Stimulated activated CD8-positive, alpha-beta memory T cell treated with anti-CD3 and anti-CD28 coated beads, Interleukin-2, amount 100 ng/mL, for 1 hour (primary cell): ENCODE measurements at regions not wholly inside any gene's neighbourhood (a gene's known extent, or its start where the extent isn't known, plus 50 kb on each side); places are given as distances from the start of the nearest gene placed in this dataset.

Experiments
- DNase-seq, 2 donors: peaks; one replicate each; pipeline ENCODE4 v3.0.0-alpha.2; 2020; ENCODE audit warnings: low read depth in 2 of 2

GRCh38 chr1:199735660-199736059 is 291.9 kb upstream of the NR5A2 start:
- no peak for DNase-seq

- DNase-seq, result no peak
Measured at GRCh38 chr1:199736646-199737045, 290.9 kb upstream of the NR5A2 start.

GRCh38 chr1:199741586-199741985 is 285.9 kb upstream of the NR5A2 start:
- no peak for DNase-seq

GRCh38 chr1:199742547-199742946 is 285.0 kb upstream of the NR5A2 start:
- no peak for DNase-seq

GRCh38 chr1:199743227-199743626 is 284.3 kb upstream of the NR5A2 start:
- DNase-seq, result no peak

- DNase-seq, result no peak
Measured at GRCh38 chr1:199746666-199747384, 280.7 kb upstream of the NR5A2 start.

GRCh38 chr1:199747984-199748383 is 279.5 kb upstream of the NR5A2 start:
- DNase-seq, result no peak

- DNase-seq, result no peak
Measured at GRCh38 chr1:199751506-199751905, 276.0 kb upstream of the NR5A2 start.

GRCh38 chr1:199751962-199752687 is 275.4 kb upstream of the NR5A2 start:
- no peak for DNase-seq

- no peak for DNase-seq
Measured at GRCh38 chr1:199752688-199753027, 274.9 kb upstream of the NR5A2 start.

- DNase-seq, result no peak
Measured at GRCh38 chr1:199753513-199753912, 274.0 kb upstream of the NR5A2 start.

GRCh38 chr1:199756066-199756465 is 271.4 kb upstream of the NR5A2 start:
- no peak for DNase-seq

- DNase-seq, result no peak
Measured at GRCh38 chr1:199758626-199759255, 268.8 kb upstream of the NR5A2 start.

GRCh38 chr1:199759268-199759730 is 268.2 kb upstream of the NR5A2 start:
- no peak for DNase-seq

- DNase-seq, result no peak
Measured at GRCh38 chr1:199762572-199762971, 264.9 kb upstream of the NR5A2 start.

- no peak for DNase-seq
Measured at GRCh38 chr1:199766218-199766792, 261.2 kb upstream of the NR5A2 start.

- DNase-seq, result no peak
Measured at GRCh38 chr1:199767700-199768099, 259.8 kb upstream of the NR5A2 start.

- no peak for DNase-seq
Measured at GRCh38 chr1:199774433-199775089, 252.9 kb upstream of the NR5A2 start.

- DNase-seq, result no peak
Measured at GRCh38 chr1:199776768-199777497, 250.6 kb upstream of the NR5A2 start.

GRCh38 chr1:199778324-199778955 is 249.1 kb upstream of the NR5A2 start:
- no peak for DNase-seq

- no peak for DNase-seq
Measured at GRCh38 chr1:199780091-199780490, 247.4 kb upstream of the NR5A2 start.
